ENCODE measurements at regions not wholly inside any gene's neighbourhood (a gene's known extent, or its start where the extent isn't known, plus 50 kb on each side); places are given as distances from the start of the nearest gene placed in this dataset.
"Not testable (repeated sequence)": the region's sequence is repeated elsewhere in the genome, so short reads cannot be mapped to it uniquely, and the experiment has no call there.

DNA sequence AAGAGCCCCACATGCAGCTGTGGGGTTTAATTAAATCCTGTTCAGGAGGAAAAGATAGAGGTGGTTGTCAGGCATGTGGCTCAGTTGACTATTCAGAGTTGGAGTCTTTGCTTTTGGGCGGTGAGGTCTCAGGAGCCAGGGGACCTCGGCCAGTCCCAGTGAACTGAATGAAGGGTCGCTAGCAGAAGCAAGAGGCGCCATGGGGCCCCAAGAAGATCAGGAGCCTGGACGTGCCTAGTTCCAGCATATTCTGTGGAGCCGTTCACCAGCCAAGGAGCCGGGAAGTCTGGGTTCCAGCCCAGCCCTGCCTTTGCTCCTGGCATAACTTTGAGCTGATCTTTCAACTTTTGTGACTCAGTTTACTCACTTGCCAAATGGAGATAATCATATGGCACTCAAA, 217.7 kb upstream of the IRF2BP2 start:
- no peaks in the 10 kb centered on the region for H3K27me3 ChIP-seq
- intact Hi-C loops (cut with DNase I; ENCODE audit: low total_unique reads) = no loop called here
- TF ChIP-seq POLR2A (IDR thresholded peaks at IDR 0.05) (no peak), POLR2AphosphoS5 (IDR thresholded peaks at IDR 0.05) (no peak)
- TF ChIP-seq, protein P1, sequence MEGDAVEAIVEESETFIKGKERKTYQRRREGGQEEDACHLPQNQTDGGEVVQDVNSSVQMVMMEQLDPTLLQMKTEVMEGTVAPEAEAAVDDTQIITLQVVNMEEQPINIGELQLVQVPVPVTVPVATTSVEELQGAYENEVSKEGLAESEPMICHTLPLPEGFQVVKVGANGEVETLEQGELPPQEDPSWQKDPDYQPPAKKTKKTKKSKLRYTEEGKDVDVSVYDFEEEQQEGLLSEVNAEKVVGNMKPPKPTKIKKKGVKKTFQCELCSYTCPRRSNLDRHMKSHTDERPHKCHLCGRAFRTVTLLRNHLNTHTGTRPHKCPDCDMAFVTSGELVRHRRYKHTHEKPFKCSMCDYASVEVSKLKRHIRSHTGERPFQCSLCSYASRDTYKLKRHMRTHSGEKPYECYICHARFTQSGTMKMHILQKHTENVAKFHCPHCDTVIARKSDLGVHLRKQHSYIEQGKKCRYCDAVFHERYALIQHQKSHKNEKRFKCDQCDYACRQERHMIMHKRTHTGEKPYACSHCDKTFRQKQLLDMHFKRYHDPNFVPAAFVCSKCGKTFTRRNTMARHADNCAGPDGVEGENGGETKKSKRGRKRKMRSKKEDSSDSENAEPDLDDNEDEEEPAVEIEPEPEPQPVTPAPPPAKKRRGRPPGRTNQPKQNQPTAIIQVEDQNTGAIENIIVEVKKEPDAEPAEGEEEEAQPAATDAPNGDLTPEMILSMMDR (IDR thresholded peaks at IDR 0.05) = no peak
- no peaks in the 10 kb centered on the region for H3K36me3 ChIP-seq
- no peak overlapping the region for H3K4me3 ChIP-seq
- no peak overlapping the region for H3K27ac ChIP-seq
- no peak for DNase-seq (ENCODE audit: low spot score in 2 of 2)
- no peaks in the 10 kb centered on the region for H3K9me3 ChIP-seq
- H3K4me1 ChIP-seq = no peaks in the 10 kb centered on the region

DNA sequence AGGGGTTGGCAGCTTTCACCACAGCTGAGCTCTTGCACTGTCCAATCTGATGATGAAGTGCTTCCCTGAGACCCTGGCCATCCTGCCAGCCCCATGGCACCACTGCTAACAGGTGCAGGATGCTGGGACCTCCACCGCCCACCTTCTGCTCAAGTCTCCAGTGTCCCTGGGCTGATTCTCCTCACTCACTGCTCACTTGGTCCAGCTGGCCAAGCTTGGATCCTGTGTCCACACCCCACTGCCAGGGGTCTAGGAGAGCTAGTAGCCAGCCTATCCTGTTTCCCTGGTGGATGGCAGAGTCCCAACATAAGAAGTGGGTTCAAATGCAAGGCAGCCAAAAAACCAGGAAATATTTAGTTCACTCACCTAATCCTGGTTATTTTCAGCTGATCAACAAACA, 217.2 kb upstream of the IRF2BP2 start:
- H3K27me3 ChIP-seq = no peaks in the 10 kb centered on the region
- H3K4me3 ChIP-seq = no peak overlapping the region
- TF ChIP-seq POLR2AphosphoS5 (IDR thresholded peaks at IDR 0.05) (no peak), POLR2A (IDR thresholded peaks at IDR 0.05) (no peak)
- TF ChIP-seq, protein P1 (IDR thresholded peaks at IDR 0.05) = no peak
- no peaks in the 10 kb centered on the region for H3K9me3 ChIP-seq
- no peak overlapping the region for H3K27ac ChIP-seq
- H3K36me3 ChIP-seq = no peaks in the 10 kb centered on the region
- DNase-seq (ENCODE audit: low spot score in 2 of 2) = no peak
- H3K4me1 ChIP-seq = no peaks in the 10 kb centered on the region
- intact Hi-C loops (cut with DNase I; ENCODE audit: low total_unique reads) = no loop called here

DNA sequence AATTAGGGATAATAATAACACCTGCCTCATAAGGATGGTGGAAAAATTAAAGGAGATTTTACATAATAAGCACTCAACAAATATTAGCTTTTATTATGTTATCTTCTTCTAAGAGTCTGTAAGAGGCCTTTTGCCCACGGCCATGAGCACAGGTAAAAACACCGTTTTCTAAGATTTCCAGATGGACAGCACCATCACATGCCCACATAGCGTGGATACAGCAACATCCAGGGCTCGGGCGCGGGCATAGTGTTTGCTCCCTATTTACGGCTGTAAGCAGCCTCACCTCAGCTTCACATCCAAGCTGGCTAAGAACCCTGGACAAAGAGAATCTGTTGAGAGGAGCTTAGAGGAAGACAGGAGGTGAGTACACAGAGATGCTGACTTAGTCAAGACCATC, 216.4 kb upstream of the IRF2BP2 start:
- Histone ChIP-seq H3K27ac (no peak overlapping the region), H3K36me3 (no peaks in the 10 kb centered on the region), H3K9me3 (no peaks in the 10 kb centered on the region), H3K27me3 (no peaks in the 10 kb centered on the region), H3K4me1 (no peaks in the 10 kb centered on the region), H3K4me3 (no peak overlapping the region)
- DNase-seq (ENCODE audit: low spot score in 2 of 2) = no peak
- TF ChIP-seq, protein P1 (IDR thresholded peaks at IDR 0.05) = no peak
- TF ChIP-seq POLR2AphosphoS5 (IDR thresholded peaks at IDR 0.05) (no peak), POLR2A (IDR thresholded peaks at IDR 0.05) (no peak)
- intact Hi-C loops (cut with DNase I; ENCODE audit: low total_unique reads) = no loop called here

DNA sequence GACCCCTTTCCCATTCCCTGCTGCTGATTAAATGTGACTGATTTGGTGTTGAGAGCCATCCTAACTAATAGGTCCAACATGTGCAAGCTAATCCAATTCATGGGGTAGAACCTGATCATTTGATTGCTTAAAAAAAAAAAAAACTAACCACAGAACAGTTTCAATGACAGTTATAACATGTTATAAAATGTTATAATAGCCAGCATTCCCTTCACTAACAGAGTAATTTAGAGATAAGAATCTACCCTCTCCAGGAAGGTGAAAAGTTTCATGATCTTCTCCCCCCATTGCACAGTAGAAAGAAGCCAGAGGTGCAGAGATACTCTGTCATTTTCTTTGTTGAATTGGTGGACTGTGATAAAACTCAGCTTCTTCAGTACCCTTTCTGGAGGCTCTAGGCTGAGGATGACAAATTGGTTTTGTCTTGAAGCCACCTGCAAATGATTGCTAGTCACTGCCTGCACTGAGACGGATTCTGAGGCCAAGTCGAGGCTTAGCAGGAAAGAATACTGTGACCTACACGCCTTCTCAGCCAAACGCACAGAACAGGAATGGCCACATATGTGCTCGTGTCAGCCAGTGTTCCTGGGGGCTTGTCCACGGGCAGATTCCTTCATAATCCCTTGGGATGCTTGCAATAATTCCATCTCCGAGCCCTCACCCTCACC, 215.7 kb upstream of the IRF2BP2 start:
- intact Hi-C loops (cut with DNase I; ENCODE audit: low total_unique reads) = no loop called here
- no peak for TF ChIP-seq POLR2AphosphoS5 (IDR thresholded peaks at IDR 0.05)
- TF ChIP-seq, protein P1 (IDR thresholded peaks at IDR 0.05) = no peak
- no peak for TF ChIP-seq POLR2A (IDR thresholded peaks at IDR 0.05)

DNA sequence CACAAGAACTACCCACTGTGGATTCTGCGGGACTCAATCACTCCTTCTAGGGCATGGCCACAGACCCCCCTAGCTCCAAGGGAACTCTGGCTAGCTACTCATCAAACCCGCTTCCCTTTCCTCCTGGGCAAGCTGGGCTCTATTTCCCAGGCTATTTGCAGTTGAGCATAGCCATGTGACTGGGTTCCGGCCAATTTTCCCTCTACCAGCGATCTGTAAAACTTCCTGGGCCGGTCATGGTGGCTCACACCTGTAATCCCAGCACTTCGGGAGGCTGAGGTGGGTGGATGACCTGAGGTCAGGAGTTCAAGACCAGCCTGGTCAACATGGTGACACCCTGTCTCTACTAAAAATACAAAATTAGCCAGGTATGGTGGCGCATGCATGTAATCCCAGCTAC, 214.9 kb upstream of the IRF2BP2 start:
- H3K27me3 ChIP-seq; intact Hi-C loops (cut with DNase I; ENCODE audit: low total_unique reads); H3K36me3 ChIP-seq; H3K4me1 ChIP-seq; H3K4me3 ChIP-seq; H3K27ac ChIP-seq; DNase-seq (ENCODE audit: low spot score in 2 of 2); H3K9me3 ChIP-seq: not testable (repeated sequence)

More for the DNA sequence above, 215.7 kb upstream of the IRF2BP2 start:
- H3K4me1 ChIP-seq = no peaks in the 10 kb centered on the region
- H3K27ac ChIP-seq = no peak overlapping the region
- no peaks in the 10 kb centered on the region for H3K36me3 ChIP-seq
- H3K9me3 ChIP-seq = no peaks in the 10 kb centered on the region
- H3K27me3 ChIP-seq = no peaks in the 10 kb centered on the region
- no peak overlapping the region for H3K4me3 ChIP-seq
- no peak for DNase-seq (ENCODE audit: low spot score in 2 of 2)

Measured in breast epithelium (tissue), 4 donors.